ENCODE measurements at regions not wholly inside any gene's neighbourhood (a gene's known extent, or its start where the extent isn't known, plus 50 kb on each side); places are given as distances from the start of the nearest gene placed in this dataset.
"Not testable (repeated sequence)": the region's sequence is repeated elsewhere in the genome, so short reads cannot be mapped to it uniquely, and the experiment has no call there.

DNA sequence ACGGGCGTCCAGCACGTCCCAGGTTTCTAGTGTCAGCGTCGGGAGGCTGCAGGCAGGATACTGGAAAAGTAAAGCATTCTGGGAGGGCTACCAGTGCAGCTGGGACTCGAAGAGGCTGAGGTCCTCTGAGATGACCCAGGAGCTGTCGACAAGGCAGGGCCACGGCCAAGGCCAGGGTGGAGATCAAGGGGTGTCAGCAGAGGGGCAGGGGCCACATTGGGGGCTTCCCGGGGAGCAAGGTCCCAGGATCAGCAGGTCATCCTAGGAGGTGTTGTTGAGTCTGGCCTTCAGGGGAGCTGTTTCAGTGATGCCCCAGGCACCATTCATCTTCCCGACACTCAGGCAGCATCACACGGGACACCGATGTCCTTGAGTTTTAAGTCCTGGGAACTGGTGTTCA lies 377.8 kb upstream of the SFSWAP start:
- ATAC-seq, result no peak
- no peak for DNase-seq
- no peak overlapping the region for H3K4me3 Mint-ChIP-seq
- no peaks in the 10 kb centered on the region for H3K4me1 Mint-ChIP-seq
- no peaks in the 10 kb centered on the region for H3K9me3 Mint-ChIP-seq
- no peaks in the 10 kb centered on the region for H3K27me3 Mint-ChIP-seq
- no peak overlapping the region for H3K27ac Mint-ChIP-seq

DNA sequence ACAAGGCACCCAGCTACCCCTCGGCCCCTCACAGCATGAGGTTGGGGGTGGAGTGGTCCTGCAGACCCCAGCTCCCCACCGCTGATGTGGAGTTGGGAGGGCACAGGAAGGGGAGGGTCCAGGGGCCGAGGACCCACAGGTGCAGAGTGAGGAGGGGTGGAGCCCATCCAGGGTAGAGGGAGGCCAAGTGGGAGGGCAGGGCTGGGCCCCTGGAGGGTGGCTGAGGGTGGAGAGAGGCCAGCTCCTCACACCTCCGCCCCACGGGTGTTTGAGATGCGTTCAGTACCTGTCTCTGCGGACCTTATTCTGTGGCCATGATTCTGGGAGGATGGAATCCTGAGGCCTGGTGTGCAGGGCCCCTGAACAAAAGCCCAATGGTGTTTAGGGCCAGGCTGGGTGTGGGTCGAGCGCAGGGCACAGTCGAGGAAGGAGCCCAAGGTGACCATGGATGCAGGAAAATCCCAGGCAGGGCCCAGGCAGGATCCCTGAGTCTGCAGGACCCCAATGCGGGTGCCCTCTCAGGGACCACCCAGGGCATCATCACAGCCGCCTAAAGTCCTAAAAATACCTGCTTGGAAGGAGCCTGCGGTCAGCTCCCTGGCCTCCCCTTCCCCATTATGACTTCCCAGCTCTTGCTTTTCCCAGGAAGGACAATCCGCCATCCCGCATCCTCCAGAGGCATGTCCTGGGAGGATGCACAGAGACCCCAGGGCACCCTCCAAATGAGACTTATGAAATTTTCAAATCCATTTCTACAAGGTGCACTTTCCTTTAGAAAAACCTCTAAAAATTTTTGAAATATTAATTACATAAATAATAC lies 377.1 kb upstream of the SFSWAP start:
- H3K4me3 Mint-ChIP-seq, result no peak overlapping the region
- H3K4me1 Mint-ChIP-seq, result no peaks in the 10 kb centered on the region
- H3K27ac Mint-ChIP-seq, result no peak overlapping the region
- H3K27me3 Mint-ChIP-seq, result no peaks in the 10 kb centered on the region
- H3K9me3 Mint-ChIP-seq, result no peaks in the 10 kb centered on the region
- ATAC-seq (peak; percentile 18), DNase-seq (no peak)

GRCh38 chr12:131334835-131335234 lies 376.1 kb upstream of the SFSWAP start:
- H3K4me1 Mint-ChIP-seq, result no peaks in the 10 kb centered on the region
- no peaks in the 10 kb centered on the region for H3K9me3 Mint-ChIP-seq
- no peak overlapping the region for H3K4me3 Mint-ChIP-seq
- H3K27ac Mint-ChIP-seq, result peak overlapping the region in 1 of 2 donors; percentile 61
- H3K27me3 Mint-ChIP-seq, result no peaks in the 10 kb centered on the region
- ATAC-seq, result no peak
- no peak for DNase-seq

GRCh38 chr12:131335456-131335855 lies 375.4 kb upstream of the SFSWAP start:
- H3K4me1 Mint-ChIP-seq, result no peaks in the 10 kb centered on the region
- DNase-seq, result no peak

DNA sequence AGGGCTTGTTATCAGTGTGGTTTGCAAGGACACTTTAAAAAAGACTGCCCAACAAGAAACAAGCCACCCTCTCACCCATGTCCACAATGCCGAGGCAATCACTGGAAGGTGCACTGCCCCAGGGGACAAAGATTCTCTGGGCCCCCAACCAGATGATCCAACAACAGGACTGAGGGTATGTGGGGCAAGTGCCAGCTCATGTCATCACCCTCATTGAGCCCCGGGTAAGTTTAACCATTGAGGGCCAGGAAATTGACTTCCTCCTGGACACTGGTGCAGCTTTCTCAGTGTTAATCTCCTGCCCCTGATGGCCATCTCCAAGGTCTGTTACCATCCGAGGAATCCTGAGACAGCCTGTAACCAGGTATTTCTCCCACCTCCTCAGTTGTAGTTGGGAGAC lies 373.0 kb upstream of the SFSWAP start:
- H3K9me3 Mint-ChIP-seq, DNase-seq, ATAC-seq, H3K4me1 Mint-ChIP-seq, H3K4me3 Mint-ChIP-seq, H3K27ac Mint-ChIP-seq, H3K27me3 Mint-ChIP-seq: not testable (repeated sequence)

More at GRCh38 chr12:131335456-131335855, 375.4 kb upstream of the SFSWAP start:
- Mint-ChIP-seq H3K27ac (no peak overlapping the region), H3K4me3 (no peak overlapping the region), H3K27me3 (no peaks in the 10 kb centered on the region), H3K9me3 (no peaks in the 10 kb centered on the region)
- no peak for ATAC-seq

GRCh38 chr12:131340616-131341210 lies 370.2 kb upstream of the SFSWAP start:
- no peaks in the 10 kb centered on the region for H3K27me3 Mint-ChIP-seq
- ATAC-seq (no peak), DNase-seq (no peak)
- no peak overlapping the region for H3K4me3 Mint-ChIP-seq
- H3K9me3 Mint-ChIP-seq, result no peaks in the 10 kb centered on the region
- no peaks in the 10 kb centered on the region for H3K4me1 Mint-ChIP-seq
- no peak overlapping the region for H3K27ac Mint-ChIP-seq

GRCh38 chr12:131341608-131342007 lies 369.3 kb upstream of the SFSWAP start:
- H3K9me3 Mint-ChIP-seq, H3K4me1 Mint-ChIP-seq, H3K27ac Mint-ChIP-seq, DNase-seq, H3K4me3 Mint-ChIP-seq, ATAC-seq, H3K27me3 Mint-ChIP-seq: not testable (repeated sequence)

GRCh38 chr12:131343436-131343835 lies 367.5 kb upstream of the SFSWAP start:
- H3K27ac Mint-ChIP-seq, H3K9me3 Mint-ChIP-seq: not testable (repeated sequence)

GRCh38 chr12:131344715-131345520 lies 366.0 kb upstream of the SFSWAP start:
- H3K27ac Mint-ChIP-seq, H3K9me3 Mint-ChIP-seq, ATAC-seq, DNase-seq, H3K4me1 Mint-ChIP-seq, H3K4me3 Mint-ChIP-seq: not testable (repeated sequence)
- peaks cover 15% of the 10 kb centered on the region for H3K27me3 Mint-ChIP-seq

More at GRCh38 chr12:131343436-131343835, 367.5 kb upstream of the SFSWAP start:
- not testable (repeated sequence) for ATAC-seq, H3K4me3 Mint-ChIP-seq, H3K27me3 Mint-ChIP-seq, DNase-seq, H3K4me1 Mint-ChIP-seq

- Mint-ChIP-seq H3K4me1 (no peaks in the 10 kb centered on the region), H3K9me3 (no peaks in the 10 kb centered on the region), H3K27ac (no peak overlapping the region), H3K4me3 (no peak overlapping the region), H3K27me3 (peaks cover 15% of the 10 kb centered on the region)
- no peak for DNase-seq
- no peak for ATAC-seq
Observed at GRCh38 chr12:131345521-131346436, 365.1 kb upstream of the SFSWAP start.

GRCh38 chr12:131346555-131347344 lies 364.1 kb upstream of the SFSWAP start:
- Mint-ChIP-seq H3K9me3 (no peaks in the 10 kb centered on the region), H3K27ac (no peak overlapping the region), H3K27me3 (peaks cover 15% of the 10 kb centered on the region), H3K4me1 (no peaks in the 10 kb centered on the region), H3K4me3 (no peak overlapping the region)
- no peak for ATAC-seq
- DNase-seq, result no peak

DNA sequence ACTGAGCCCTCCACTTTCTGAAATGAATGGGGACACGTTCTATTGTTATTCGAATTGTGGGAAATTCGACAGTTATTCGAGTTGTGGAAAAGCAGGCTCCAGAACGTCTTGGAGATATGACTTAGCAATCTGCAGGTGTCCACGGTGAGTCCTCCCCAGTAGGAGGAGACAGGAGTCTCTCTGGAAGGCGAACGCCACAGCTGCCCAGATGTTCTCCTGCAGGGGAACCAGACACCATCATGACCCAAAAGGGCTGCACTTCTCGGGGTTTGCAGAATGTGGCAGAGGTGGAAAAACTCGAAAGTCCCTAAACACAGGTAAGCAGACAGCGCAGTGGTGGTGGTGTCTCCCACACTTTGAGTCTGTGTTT lies 363.6 kb upstream of the SFSWAP start:
- H3K27ac Mint-ChIP-seq, result no peak overlapping the region
- ATAC-seq (no peak), DNase-seq (no peak)
- H3K27me3 Mint-ChIP-seq, result peaks cover 15% of the 10 kb centered on the region
- no peak overlapping the region for H3K4me3 Mint-ChIP-seq
- H3K4me1 Mint-ChIP-seq, result no peaks in the 10 kb centered on the region
- no peaks in the 10 kb centered on the region for H3K9me3 Mint-ChIP-seq

DNA sequence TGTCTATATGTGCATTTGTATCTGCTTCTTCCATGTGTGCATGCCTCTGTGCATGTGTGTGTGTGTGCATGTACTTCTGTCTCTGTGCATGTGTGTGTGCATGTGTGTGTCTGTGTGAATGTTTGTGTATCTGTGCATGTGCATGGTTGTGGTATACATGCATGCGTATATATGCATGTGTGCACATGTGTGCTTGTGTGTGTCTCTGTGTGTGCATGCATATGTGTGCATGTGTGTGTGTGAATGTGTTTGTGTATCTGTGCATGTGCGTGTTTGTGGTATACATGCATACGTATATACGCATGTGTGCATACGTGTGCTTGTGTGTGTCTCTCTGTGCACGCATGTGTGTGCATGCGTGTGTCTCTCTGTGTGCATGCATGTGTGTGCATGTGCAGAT lies 363.2 kb upstream of the SFSWAP start:
- H3K9me3 Mint-ChIP-seq, result no peaks in the 10 kb centered on the region
- no peak overlapping the region for H3K4me3 Mint-ChIP-seq
- H3K27me3 Mint-ChIP-seq, result peaks cover 15% of the 10 kb centered on the region
- ATAC-seq, result no peak
- H3K27ac Mint-ChIP-seq, result no peak overlapping the region
- DNase-seq, result no peak
- H3K4me1 Mint-ChIP-seq, result no peaks in the 10 kb centered on the region

GRCh38 chr12:131348231-131348630 lies 362.7 kb upstream of the SFSWAP start:
- no peak for DNase-seq
- no peak for ATAC-seq
- Mint-ChIP-seq H3K4me1 (no peaks in the 10 kb centered on the region), H3K27me3 (peaks cover 15% of the 10 kb centered on the region), H3K9me3 (no peaks in the 10 kb centered on the region), H3K27ac (no peak overlapping the region), H3K4me3 (no peak overlapping the region)
